Keratinocyte (primary cell): ENCODE measurements at regions not wholly inside any gene's neighbourhood (a gene's known extent, or its start where the extent isn't known, plus 50 kb on each side); places are given as distances from the start of the nearest gene placed in this dataset.

Experiments used
- CTCF ChIP-seq, 3 experiments: IDR thresholded peaks in 1 of 3; conservative IDR thresholded peaks in 1 of 3; optimal IDR thresholded peaks in 1 of 3; 2 replicates in 2 of 3; 3 replicates in 1 of 3; pipeline versions ENCODE3 to v1.5.1; 2011; ENCODE audit warnings: low read length in 3 of 3, mild to moderate bottlenecking in 3 of 3, moderate library complexity in 2 of 3, control low read depth in 1 of 3, inconsistent platforms in 1 of 3; ENCODE audit not compliant: insufficient read depth in 2 of 3; ENCODE audit errors: extremely low read depth in 1 of 3
- EZH2 ChIP-seq: IDR thresholded peaks from one replicate; pipeline ENCODE4 v1.6.1; 2012; ENCODE audit warnings: inconsistent platforms, mild to moderate bottlenecking, low read length, moderate library complexity

- TF ChIP-seq CTCF (optimal IDR thresholded peaks at IDR 0.05 in 1 of 3, IDR thresholded peaks at IDR 0.05 in 1 of 3, conservative IDR thresholded peaks at IDR 0.05 in 1 of 3; ENCODE audit: extremely low read depth in 1 of 3, insufficient read depth in 2 of 3, low read length in 3 of 3) (no peak), EZH2 (no peak)
Observed at GRCh38 chr4:28799696-28800095, 1920.5 kb upstream of the PCDH7 start.
